SK-N-SH treated with all-trans-retinoic acid at 6 μM for 48 hours (cell line): ENCODE measurements at regions not wholly inside any gene's neighbourhood (a gene's known extent, or its start where the extent isn't known, plus 50 kb on each side); places are given as distances from the start of the nearest gene placed in this dataset.
"Not testable (repeated sequence)": the region's sequence is repeated elsewhere in the genome, so short reads cannot be mapped to it uniquely, and the experiment has no call there.

Experiments
- ZC3H10 ChIP-seq: fragments of 250-450 bp; sonication (Bioruptor Pico); IDR thresholded peaks from 2 replicates; pipeline ENCODE4 v1.5.1; 2021; ENCODE audit warnings: mild to moderate bottlenecking, moderate library complexity
- ZNF565 ChIP-seq: fragments of 450-650 bp; formaldehyde crosslinking; conservative IDR thresholded peaks from 2 replicates; pipeline ENCODE4 v1.5.0; 2020; ENCODE audit warnings: low read depth, mild to moderate bottlenecking, moderate library complexity
- ZNF70 ChIP-seq: fragments of 450-650 bp; formaldehyde crosslinking; IDR thresholded peaks from 2 replicates; pipeline ENCODE4 v1.5.0; 2020; ENCODE audit warnings: mild to moderate bottlenecking, moderate library complexity

- not testable (repeated sequence) for TF ChIP-seq ZC3H10 (CRISPR knock-in tag); ZNF565; ZNF70
Observed at GRCh38 chr5:23095418-23095817, 242.3 kb upstream of the CDH12 start.
